Sigmoid colon (tissue), 6 donors: ENCODE measurements at regions not wholly inside any gene's neighbourhood (a gene's known extent, or its start where the extent isn't known, plus 50 kb on each side); places are given as distances from the start of the nearest gene placed in this dataset.

Source experiments
- DNase-seq: peaks from one replicate; pipeline ENCODE4 v3.0.0-alpha.2; 2019
- H3K27ac ChIP-seq, 4 donors: fragments of 200-600 bp; sonication (generic); one replicate each; pipeline ENCODE4 v1.5.1; 2016 to 2019; ENCODE audit warnings: mild to moderate bottlenecking in 1 of 4
- H3K27me3 ChIP-seq, 3 donors: fragments of 200-600 bp; sonication (generic); one replicate each; pipeline ENCODE4 v1.5.1; 2019; ENCODE audit warnings: mild to moderate bottlenecking in 1 of 3
- H3K36me3 ChIP-seq, 4 donors: fragments of 200-600 bp; sonication (generic); one replicate each; pipeline ENCODE4 v1.5.1; 2016 to 2019
- H3K4me1 ChIP-seq, 4 donors: fragments of 200-600 bp; sonication (generic); one replicate each; pipeline ENCODE4 v1.5.1; 2017 to 2019
- H3K4me3 ChIP-seq, 4 donors: fragments of 200-600 bp; sonication (generic); one replicate each; pipeline ENCODE4 v1.5.1; 2017 to 2019; ENCODE audit warnings: mild to moderate bottlenecking in 2 of 4, moderate library complexity in 1 of 4
- H3K9me3 ChIP-seq, 4 donors: fragments of 200-600 bp in 3 of 4; sonication (generic) in 3 of 4; one replicate each; pipeline versions ENCODE4 v1.5.1 to v1.6.1; 2013 to 2019
- CTCF ChIP-seq, 4 experiments: fragments of 450-650 bp in 3 of 4; fragments of 200-600 bp in 1 of 4; IDR thresholded peaks; one replicate each; pipeline ENCODE4 v1.5.1; 2016 to 2019; ENCODE audit warnings: antibody characterized with exemption in 4 of 4, mild to moderate bottlenecking in 3 of 4, moderate library complexity in 2 of 4
- EP300 ChIP-seq, 4 donors: sonication (generic); formaldehyde crosslinking; IDR thresholded peaks; one replicate each; pipeline ENCODE4 v1.6.1; 2017; ENCODE audit warnings: antibody characterized with exemption in 4 of 4
- POLR2A ChIP-seq, 2 donors: fragments of 450-650 bp; IDR thresholded peaks; one replicate each; pipeline ENCODE4 v1.6.1; 2016; ENCODE audit warnings: antibody characterized with exemption in 2 of 2, mild to moderate bottlenecking in 2 of 2, moderate library complexity in 2 of 2
- POLR2AphosphoS5 ChIP-seq, 4 donors: sonication (generic); formaldehyde crosslinking; IDR thresholded peaks; one replicate each; pipeline ENCODE4 v1.6.1; 2017; ENCODE audit warnings: antibody characterized with exemption in 4 of 4
- WGBS, 2 donors: extraction: QIAGEN DNeasy Blood & Tissue Kit; methylation state at CpG; one replicate each; pipeline ENCODE4 v1.1.7; 2013; 5-methylcytosine and 5-hydroxymethylcytosine counted together
- intact Hi-C: fragments of 100-400 bp; cut with DNase I; formaldehyde crosslinking; loops from one replicate; pipeline ENCODE4 v1.15.1; 2023
- donor health status: healthy with polysubstance abuse.
- donor health status: healthy.

DNA sequence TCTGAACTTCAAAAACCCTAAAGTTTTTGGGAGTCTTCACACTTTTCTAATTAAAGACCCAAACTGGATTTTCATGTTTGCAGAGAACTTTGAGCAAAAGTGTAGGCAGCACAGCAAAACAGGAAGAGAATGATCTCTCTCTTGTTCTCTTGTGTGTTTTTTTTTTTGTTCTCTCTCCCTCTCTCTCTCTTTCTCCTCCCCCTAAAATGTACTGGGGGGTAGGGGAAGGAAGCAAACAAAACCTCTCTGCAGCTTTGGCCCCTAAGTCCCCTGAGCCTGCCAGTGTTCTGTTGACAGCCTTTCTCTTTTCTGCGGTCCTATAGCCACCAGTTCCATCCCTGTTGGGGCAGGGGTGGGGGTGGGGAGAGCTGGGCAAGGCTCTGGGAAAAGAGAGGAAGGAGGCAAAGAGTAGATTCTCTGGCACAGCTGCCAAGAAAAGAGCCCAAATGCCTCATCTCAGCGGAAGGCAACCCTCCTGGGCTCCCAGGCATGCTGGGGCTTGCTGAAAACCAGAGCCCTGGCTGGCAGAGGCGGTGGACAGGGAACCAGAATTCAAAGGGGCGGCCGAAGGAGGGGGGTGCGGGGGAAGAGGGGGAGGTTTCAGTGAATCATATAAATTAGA, 295.3 kb downstream of the SOX9 start:
- TF ChIP-seq POLR2A (IDR thresholded peaks at IDR 0.05) (no peak), EP300 (IDR thresholded peaks at IDR 0.05) (no peak), CTCF (IDR thresholded peaks at IDR 0.05) (no peak), POLR2AphosphoS5 (IDR thresholded peaks at IDR 0.05) (no peak)
- DNase-seq: no peak
- H3K36me3 ChIP-seq: no peaks in the 10 kb centered on the region
- WGBS, 2 donors: 63 to 82% methylated on average over 6 of the region's 6 CpGs
- H3K4me3 ChIP-seq: no peak overlapping the region
- H3K9me3 ChIP-seq: peaks cover 0 to 14% (median 10%) of the 10 kb centered on the region in 4 donors
- intact Hi-C loops: no loop called here
- no peaks in the 10 kb centered on the region for H3K27me3 ChIP-seq
- peaks cover 0 to 3% (median 0%) of the 10 kb centered on the region in 4 donors for H3K4me1 ChIP-seq
- H3K27ac ChIP-seq: no peak overlapping the region

- TF ChIP-seq POLR2A (IDR thresholded peaks at IDR 0.05) (no peak), POLR2AphosphoS5 (IDR thresholded peaks at IDR 0.05) (no peak), CTCF (IDR thresholded peaks at IDR 0.05) (no peak), EP300 (IDR thresholded peaks at IDR 0.05) (no peak)
- Histone ChIP-seq H3K4me1 (peaks cover 0 to 9% (median 0%) of the 10 kb centered on the region in 4 donors), H3K9me3 (peaks cover 0 to 14% (median 10%) of the 10 kb centered on the region in 4 donors), H3K36me3 (no peaks in the 10 kb centered on the region), H3K4me3 (no peak overlapping the region), H3K27ac (no peak overlapping the region), H3K27me3 (no peaks in the 10 kb centered on the region)
- DNase-seq: no peak
- intact Hi-C loops: no loop called here
These were observed 296.1 kb downstream of the SOX9 start for GRCh38 chr17:72416905-72417304.

DNA sequence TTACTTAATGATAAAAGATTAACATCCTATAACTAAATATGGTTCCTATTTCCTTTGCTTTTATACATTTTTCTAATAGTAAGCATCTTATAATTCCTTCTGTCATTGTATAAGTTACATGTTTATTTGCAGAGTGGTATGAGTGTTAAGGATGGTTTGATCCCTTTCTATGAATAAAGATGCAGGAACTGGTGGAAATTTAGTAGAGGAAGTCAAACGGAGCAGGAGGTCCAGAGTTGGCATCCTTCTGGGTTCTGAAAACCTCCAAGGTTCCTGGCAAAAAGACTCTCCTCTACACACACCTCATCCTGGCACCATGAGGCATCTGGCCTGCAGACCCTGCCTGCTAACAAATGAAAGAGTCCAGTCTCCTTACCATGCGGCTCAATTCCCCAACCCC, 296.8 kb downstream of the SOX9 start:
- intact Hi-C loops: no loop called here
- H3K27ac ChIP-seq: no peak overlapping the region
- no peak overlapping the region for H3K4me3 ChIP-seq
- 96% methylated on average over 2 of the region's 2 CpGs for WGBS, 2 donors
- peaks cover 0 to 14% (median 10%) of the 10 kb centered on the region in 4 donors for H3K9me3 ChIP-seq
- no peak for DNase-seq
- no peaks in the 10 kb centered on the region for H3K27me3 ChIP-seq
- TF ChIP-seq POLR2A (IDR thresholded peaks at IDR 0.05) (no peak), POLR2AphosphoS5 (IDR thresholded peaks at IDR 0.05) (no peak), EP300 (IDR thresholded peaks at IDR 0.05) (no peak), CTCF (IDR thresholded peaks at IDR 0.05) (no peak)
- H3K4me1 ChIP-seq: peaks cover 0 to 9% (median 0%) of the 10 kb centered on the region in 4 donors
- no peaks in the 10 kb centered on the region for H3K36me3 ChIP-seq

GRCh38 chr17:72419866-72420774, 299.3 kb downstream of the SOX9 start:
- intact Hi-C loops: no loop called here
- 32 to 63% methylated on average over 11 of the region's 11 CpGs for WGBS, 2 donors
- no peak for DNase-seq
- Histone ChIP-seq H3K9me3 (peaks cover 0 to 14% (median 10%) of the 10 kb centered on the region in 4 donors), H3K27me3 (no peaks in the 10 kb centered on the region), H3K4me1 (peaks cover 0 to 9% (median 0%) of the 10 kb centered on the region in 4 donors), H3K36me3 (no peaks in the 10 kb centered on the region), H3K4me3 (no peak overlapping the region), H3K27ac (no peak overlapping the region)
- TF ChIP-seq POLR2A (IDR thresholded peaks at IDR 0.05) (no peak), EP300 (IDR thresholded peaks at IDR 0.05) (no peak), CTCF (IDR thresholded peaks at IDR 0.05) (no peak), POLR2AphosphoS5 (IDR thresholded peaks at IDR 0.05) (no peak)
